GM12872 (cell line): ENCODE measurements at regions not wholly inside any gene's neighbourhood (a gene's known extent, or its start where the extent isn't known, plus 50 kb on each side); places are given as distances from the start of the nearest gene placed in this dataset.
A peak's percentile ranks its signal among the peaks of the same experiment; 100 is the strongest.

Experiments used
- CTCF ChIP-seq: IDR thresholded peaks from 3 replicates; pipeline ENCODE4 v1.5.1; 2011; ENCODE audit warnings: low read depth, mild to moderate bottlenecking, low read length, moderate library complexity; ENCODE audit not compliant: insufficient read depth

- no peak for TF ChIP-seq CTCF
Observed at GRCh38 chr4:57184378-57185029, 74.3 kb upstream of the IGFBP7 start.

- TF ChIP-seq CTCF: no peak
Observed at GRCh38 chr4:57182132-57182874, 72.1 kb upstream of the IGFBP7 start.

GRCh38 chr4:57172065-57172464 is 61.9 kb upstream of the IGFBP7 start:
- no peak for TF ChIP-seq CTCF

- no peak for TF ChIP-seq CTCF
Observed at GRCh38 chr4:57168982-57169381, 58.8 kb upstream of the IGFBP7 start.

GRCh38 chr4:57163530-57164459 is 53.6 kb upstream of the IGFBP7 start:
- TF ChIP-seq CTCF: peak; percentile 94

- no peak for TF ChIP-seq CTCF
Observed at GRCh38 chr4:57162499-57163019, 52.4 kb upstream of the IGFBP7 start.
